ENCODE measurements at regions not wholly inside any gene's neighbourhood (a gene's known extent, or its start where the extent isn't known, plus 50 kb on each side); places are given as distances from the start of the nearest gene placed in this dataset.

DNA sequence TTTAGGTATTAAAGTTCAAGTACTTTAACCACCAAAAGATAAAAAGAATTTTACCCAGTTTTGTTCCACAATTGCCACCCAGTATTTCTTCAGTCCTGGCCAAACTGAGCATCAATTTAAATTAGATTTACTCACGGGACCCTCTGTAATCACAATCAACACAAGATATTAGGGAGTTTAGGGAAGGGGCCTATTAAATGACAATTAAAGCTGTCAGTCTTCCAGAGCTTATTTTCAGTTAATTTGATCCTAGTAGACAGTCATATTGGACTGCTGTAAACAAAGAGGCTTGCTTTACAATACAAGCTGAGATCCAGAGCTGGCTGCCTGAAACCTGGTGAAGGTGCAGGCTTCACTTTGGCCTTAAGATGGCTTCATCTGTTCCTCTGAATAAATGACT is 321.2 kb upstream of the NBEA start:
- no peaks in the 10 kb centered on the region for H3K9me3 ChIP-seq (ENCODE audit: low read length)
- no peaks in the 10 kb centered on the region for H3K27me3 ChIP-seq (ENCODE audit: insufficient read depth, low read length)
- H2AFZ ChIP-seq (ENCODE audit: low read depth, low read length), result no peak overlapping the region
- H3K4me3 ChIP-seq (ENCODE audit: low read length), result no peak overlapping the region
- H3K36me3 ChIP-seq (ENCODE audit: insufficient read depth, low read length), result no peaks in the 10 kb centered on the region
- no peaks in the 10 kb centered on the region for H3K4me1 ChIP-seq (ENCODE audit: insufficient read depth, low read length)

GRCh38 chr13:34623331-34623730 is 318.7 kb upstream of the NBEA start:
- Histone ChIP-seq H3K4me1 (ENCODE audit: insufficient read depth, low read length) (no peaks in the 10 kb centered on the region), H3K36me3 (ENCODE audit: insufficient read depth, low read length) (no peaks in the 10 kb centered on the region), H3K4me3 (ENCODE audit: low read length) (no peak overlapping the region), H3K9me3 (ENCODE audit: low read length) (no peaks in the 10 kb centered on the region), H3K27me3 (ENCODE audit: insufficient read depth, low read length) (no peaks in the 10 kb centered on the region), H2AFZ (ENCODE audit: low read depth, low read length) (no peak overlapping the region)

DNA sequence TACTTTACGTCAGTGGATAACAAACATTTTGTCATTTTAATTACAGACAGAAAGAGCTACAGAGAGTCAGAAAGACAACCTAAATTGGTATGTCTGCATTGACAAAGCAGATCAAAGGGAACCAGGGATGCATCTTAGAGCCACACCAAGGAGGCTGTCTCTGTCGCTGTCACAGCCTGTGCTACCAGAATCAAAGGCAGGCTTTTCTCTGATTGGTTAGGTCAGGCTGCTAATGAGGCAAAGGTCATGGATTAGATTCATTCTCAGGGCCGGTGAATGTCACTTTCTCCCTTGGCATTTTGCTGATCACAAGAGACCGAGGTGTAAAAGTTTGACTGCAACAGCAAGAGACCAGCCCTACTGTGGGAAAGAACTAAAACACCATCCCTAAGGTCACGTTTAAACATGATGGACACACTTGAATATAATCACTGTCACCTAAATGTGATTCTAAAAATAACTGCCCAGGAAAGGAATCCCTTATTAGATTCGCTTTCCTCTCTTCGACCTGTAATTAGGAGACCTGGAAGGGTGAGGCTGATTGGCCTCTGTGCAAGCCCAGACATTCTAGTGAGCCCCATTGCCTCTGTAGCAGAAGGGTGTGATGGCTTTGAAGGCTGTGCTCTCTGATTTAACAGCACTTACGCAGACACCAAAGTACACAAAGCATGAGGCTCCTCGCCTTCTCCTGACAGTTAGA is 314.4 kb upstream of the NBEA start:
- Histone ChIP-seq H2AFZ (ENCODE audit: low read depth, low read length) (no peak overlapping the region), H3K4me1 (ENCODE audit: insufficient read depth, low read length) (no peaks in the 10 kb centered on the region), H3K36me3 (ENCODE audit: insufficient read depth, low read length) (no peaks in the 10 kb centered on the region), H3K9me3 (ENCODE audit: low read length) (no peaks in the 10 kb centered on the region), H3K4me3 (ENCODE audit: low read length) (no peak overlapping the region), H3K27me3 (ENCODE audit: insufficient read depth, low read length) (no peaks in the 10 kb centered on the region)

DNA sequence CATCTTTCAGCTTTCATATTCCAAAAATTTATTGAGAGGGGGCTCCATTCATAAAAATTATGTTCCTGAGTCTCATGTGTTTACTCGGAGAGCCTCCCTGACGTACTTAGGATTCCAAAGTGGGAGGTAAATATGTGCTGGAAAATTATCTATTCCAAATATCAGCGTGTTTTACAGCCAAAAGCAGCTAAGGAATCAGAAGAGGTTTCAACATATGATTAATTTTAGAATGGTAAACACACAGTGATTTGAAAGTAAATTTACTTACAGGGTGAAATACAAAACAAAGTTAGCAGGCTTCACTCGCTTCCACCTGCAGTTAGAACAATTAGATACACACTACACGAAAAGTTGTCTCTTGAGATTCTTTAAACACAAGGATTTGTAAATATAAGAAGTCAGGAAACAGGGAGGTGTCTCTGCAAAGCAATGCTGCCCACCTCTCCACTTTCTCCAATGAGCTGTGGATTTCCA is 313.8 kb upstream of the NBEA start:
- no peaks in the 10 kb centered on the region for H3K9me3 ChIP-seq (ENCODE audit: low read length)
- H2AFZ ChIP-seq (ENCODE audit: low read depth, low read length), result no peak overlapping the region
- no peaks in the 10 kb centered on the region for H3K4me1 ChIP-seq (ENCODE audit: insufficient read depth, low read length)
- no peak overlapping the region for H3K4me3 ChIP-seq (ENCODE audit: low read length)
- no peaks in the 10 kb centered on the region for H3K27me3 ChIP-seq (ENCODE audit: insufficient read depth, low read length)
- no peaks in the 10 kb centered on the region for H3K36me3 ChIP-seq (ENCODE audit: insufficient read depth, low read length)

DNA sequence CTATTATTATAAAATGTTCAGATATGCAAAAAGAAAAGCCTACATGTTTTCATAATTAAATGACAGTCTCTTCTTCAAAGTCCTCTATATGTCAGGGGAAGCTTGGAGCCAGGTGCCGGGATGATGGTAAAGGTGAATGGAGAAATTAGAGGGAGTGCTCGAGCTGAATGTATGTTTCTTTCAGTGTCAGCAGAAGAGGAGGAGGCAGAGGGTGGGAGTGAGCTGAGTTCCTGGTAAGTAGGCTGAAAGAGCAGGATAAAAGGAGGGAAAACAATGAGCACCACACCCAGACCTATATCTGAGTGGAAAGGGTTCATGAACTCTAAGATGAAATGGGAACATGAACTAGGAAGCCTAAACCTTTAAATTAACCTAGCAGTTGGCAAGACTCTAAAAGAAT is 307.6 kb upstream of the NBEA start:
- Histone ChIP-seq H3K4me1 (ENCODE audit: insufficient read depth, low read length) (no peaks in the 10 kb centered on the region), H3K27me3 (ENCODE audit: insufficient read depth, low read length) (no peaks in the 10 kb centered on the region), H2AFZ (ENCODE audit: low read depth, low read length) (no peak overlapping the region), H3K4me3 (ENCODE audit: low read length) (no peak overlapping the region), H3K9me3 (ENCODE audit: low read length) (no peaks in the 10 kb centered on the region), H3K36me3 (ENCODE audit: insufficient read depth, low read length) (no peaks in the 10 kb centered on the region)

DNA sequence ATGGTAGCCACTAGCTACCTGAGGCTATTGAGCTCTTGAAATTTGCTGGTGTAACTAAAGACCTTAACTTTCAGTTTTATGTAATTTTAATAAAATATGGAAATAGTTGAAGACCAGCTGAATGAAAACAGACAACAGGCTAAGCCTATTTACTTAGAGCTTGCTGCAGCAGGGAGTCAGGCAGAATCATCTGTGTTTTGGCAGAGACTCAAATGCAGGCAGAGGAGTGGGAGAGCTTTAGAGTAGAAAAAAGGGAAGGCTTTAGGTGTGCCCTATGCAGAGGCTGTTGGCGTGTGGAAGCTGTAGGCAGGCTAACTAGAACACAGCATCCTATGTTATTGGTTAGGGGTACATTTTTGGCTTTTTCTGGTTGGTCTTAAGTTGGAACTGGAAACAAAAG is 304.9 kb upstream of the NBEA start:
- no peaks in the 10 kb centered on the region for H3K36me3 ChIP-seq (ENCODE audit: insufficient read depth, low read length)
- no peaks in the 10 kb centered on the region for H3K4me1 ChIP-seq (ENCODE audit: insufficient read depth, low read length)
- H2AFZ ChIP-seq (ENCODE audit: low read depth, low read length), result no peak overlapping the region
- no peak overlapping the region for H3K4me3 ChIP-seq (ENCODE audit: low read length)
- no peaks in the 10 kb centered on the region for H3K9me3 ChIP-seq (ENCODE audit: low read length)
- H3K27me3 ChIP-seq (ENCODE audit: insufficient read depth, low read length), result no peaks in the 10 kb centered on the region

DNA sequence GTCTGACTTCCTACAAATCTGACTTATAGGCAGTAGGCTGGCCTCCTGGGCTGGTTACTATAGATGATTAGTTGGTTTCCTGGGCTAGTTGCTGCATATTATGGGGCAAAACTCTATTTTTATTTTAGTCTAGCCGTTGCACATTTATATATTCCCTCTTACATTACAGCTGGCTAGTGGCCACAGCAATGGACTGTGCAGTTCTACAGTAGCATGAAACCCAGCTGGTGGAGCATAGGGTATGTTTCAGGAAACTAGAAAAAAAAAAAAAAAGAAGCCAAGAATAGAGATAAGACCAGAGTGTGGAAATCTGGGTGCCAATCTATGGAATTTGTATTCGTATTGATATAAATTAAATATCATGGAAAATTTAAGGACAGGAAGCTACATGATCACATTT is 304.4 kb upstream of the NBEA start:
- H2AFZ ChIP-seq (ENCODE audit: low read depth, low read length), result no peak overlapping the region
- no peak overlapping the region for H3K4me3 ChIP-seq (ENCODE audit: low read length)
- H3K27me3 ChIP-seq (ENCODE audit: insufficient read depth, low read length), result no peaks in the 10 kb centered on the region
- no peaks in the 10 kb centered on the region for H3K36me3 ChIP-seq (ENCODE audit: insufficient read depth, low read length)
- H3K9me3 ChIP-seq (ENCODE audit: low read length), result no peaks in the 10 kb centered on the region
- H3K4me1 ChIP-seq (ENCODE audit: insufficient read depth, low read length), result no peaks in the 10 kb centered on the region

GRCh38 chr13:34638897-34639296 is 303.2 kb upstream of the NBEA start:
- H3K4me1 ChIP-seq (ENCODE audit: insufficient read depth, low read length), result no peaks in the 10 kb centered on the region
- no peak overlapping the region for H3K4me3 ChIP-seq (ENCODE audit: low read length)
- no peaks in the 10 kb centered on the region for H3K27me3 ChIP-seq (ENCODE audit: insufficient read depth, low read length)
- H3K36me3 ChIP-seq (ENCODE audit: insufficient read depth, low read length), result no peaks in the 10 kb centered on the region
- no peaks in the 10 kb centered on the region for H3K9me3 ChIP-seq (ENCODE audit: low read length)
- H2AFZ ChIP-seq (ENCODE audit: low read depth, low read length), result no peak overlapping the region

- H3K9me3 ChIP-seq (ENCODE audit: low read length), result no peaks in the 10 kb centered on the region
- no peaks in the 10 kb centered on the region for H3K27me3 ChIP-seq (ENCODE audit: insufficient read depth, low read length)
- H3K36me3 ChIP-seq (ENCODE audit: insufficient read depth, low read length), result no peaks in the 10 kb centered on the region
- no peak overlapping the region for H2AFZ ChIP-seq (ENCODE audit: low read depth, low read length)
- H3K4me1 ChIP-seq (ENCODE audit: insufficient read depth, low read length), result no peaks in the 10 kb centered on the region
- no peak overlapping the region for H3K4me3 ChIP-seq (ENCODE audit: low read length)
Measured at GRCh38 chr13:34640179-34640992, 301.7 kb upstream of the NBEA start.

DNA sequence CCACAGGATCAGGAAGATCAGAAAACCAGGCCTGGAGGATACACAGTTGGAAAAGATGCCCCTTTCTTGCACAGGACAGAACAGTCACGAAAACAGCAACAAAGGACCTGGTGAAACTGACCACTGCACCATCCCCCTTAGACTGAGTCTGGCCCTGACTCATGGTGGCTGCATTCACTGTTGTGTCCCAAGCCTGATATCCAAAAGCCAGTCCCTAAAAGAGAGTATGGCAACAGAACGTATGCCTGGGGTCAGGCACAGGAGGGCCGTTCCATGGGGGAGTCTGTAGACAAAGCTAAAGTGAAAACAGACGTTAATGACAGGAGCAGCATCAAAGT is 301.1 kb upstream of the NBEA start:
- Histone ChIP-seq H2AFZ (ENCODE audit: low read depth, low read length) (no peak overlapping the region), H3K4me1 (ENCODE audit: insufficient read depth, low read length) (no peaks in the 10 kb centered on the region), H3K9me3 (ENCODE audit: low read length) (no peaks in the 10 kb centered on the region), H3K36me3 (ENCODE audit: insufficient read depth, low read length) (no peaks in the 10 kb centered on the region), H3K4me3 (ENCODE audit: low read length) (no peak overlapping the region), H3K27me3 (ENCODE audit: insufficient read depth, low read length) (no peaks in the 10 kb centered on the region)

GRCh38 chr13:34647379-34648150 is 294.5 kb upstream of the NBEA start:
- Histone ChIP-seq H3K4me1 (ENCODE audit: insufficient read depth, low read length) (no peaks in the 10 kb centered on the region), H3K36me3 (ENCODE audit: insufficient read depth, low read length) (no peaks in the 10 kb centered on the region), H3K9me3 (ENCODE audit: low read length) (no peaks in the 10 kb centered on the region), H3K4me3 (ENCODE audit: low read length) (no peak overlapping the region), H2AFZ (ENCODE audit: low read depth, low read length) (no peak overlapping the region), H3K27me3 (ENCODE audit: insufficient read depth, low read length) (no peaks in the 10 kb centered on the region)

DNA sequence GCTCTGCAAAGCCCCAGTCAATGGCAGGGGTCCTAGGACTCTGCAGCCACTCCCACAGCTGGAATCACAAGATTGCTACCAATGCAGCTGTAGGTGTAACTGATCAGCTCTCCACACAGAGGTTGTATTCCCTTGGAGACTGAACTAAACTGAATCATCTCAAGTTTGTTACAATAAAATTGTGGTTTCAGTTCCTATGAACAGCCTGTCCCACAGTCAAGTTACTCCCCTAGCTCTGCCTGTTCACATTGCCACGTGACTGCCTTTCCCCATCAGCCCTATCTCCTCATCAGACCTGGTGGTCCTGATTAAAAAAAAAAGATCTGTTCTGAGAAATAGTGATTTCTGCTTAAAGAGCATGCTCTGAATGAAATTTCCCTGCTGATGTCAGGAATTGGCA is 287.9 kb upstream of the NBEA start:
- no peaks in the 10 kb centered on the region for H3K36me3 ChIP-seq (ENCODE audit: insufficient read depth, low read length)
- no peaks in the 10 kb centered on the region for H3K27me3 ChIP-seq (ENCODE audit: insufficient read depth, low read length)
- H3K4me1 ChIP-seq (ENCODE audit: insufficient read depth, low read length), result no peaks in the 10 kb centered on the region
- no peak overlapping the region for H2AFZ ChIP-seq (ENCODE audit: low read depth, low read length)
- H3K4me3 ChIP-seq (ENCODE audit: low read length), result no peak overlapping the region
- H3K9me3 ChIP-seq (ENCODE audit: low read length), result no peaks in the 10 kb centered on the region

DNA sequence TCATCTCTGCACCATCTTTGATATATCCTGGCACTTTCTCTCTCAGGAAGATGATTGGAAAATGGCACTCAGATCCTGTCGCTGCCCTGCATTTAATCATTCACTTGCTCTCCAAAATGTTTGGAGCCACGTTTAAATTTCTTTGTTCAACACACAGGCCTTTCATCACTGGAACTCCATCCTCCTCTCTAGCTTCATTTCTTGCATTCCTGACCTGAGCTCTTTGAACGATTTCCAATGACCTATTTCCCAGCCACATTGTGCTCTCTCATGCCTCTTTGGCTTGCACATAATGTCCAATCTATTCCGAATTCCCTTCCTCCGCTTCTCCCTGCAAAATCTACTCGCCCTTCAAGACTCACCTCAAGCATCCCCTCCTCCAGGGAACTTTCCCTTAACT is 287.4 kb upstream of the NBEA start:
- Histone ChIP-seq H3K27me3 (ENCODE audit: insufficient read depth, low read length) (no peaks in the 10 kb centered on the region), H3K36me3 (ENCODE audit: insufficient read depth, low read length) (no peaks in the 10 kb centered on the region), H3K4me1 (ENCODE audit: insufficient read depth, low read length) (no peaks in the 10 kb centered on the region), H3K9me3 (ENCODE audit: low read length) (no peaks in the 10 kb centered on the region), H3K4me3 (ENCODE audit: low read length) (no peak overlapping the region), H2AFZ (ENCODE audit: low read depth, low read length) (no peak overlapping the region)

Measured in neuron (in vitro differentiated cells).